ENCODE measurements at regions not wholly inside any gene's neighbourhood (a gene's known extent, or its start where the extent isn't known, plus 50 kb on each side); places are given as distances from the start of the nearest gene placed in this dataset.
A peak's percentile ranks its signal among the peaks of the same experiment; 100 is the strongest.
"Not testable (repeated sequence)": the region's sequence is repeated elsewhere in the genome, so short reads cannot be mapped to it uniquely, and the experiment has no call there.

GRCh38 chr9:30482499-30482898 lies 1901.9 kb upstream of the ACO1 start:
- no peak for DNase-seq (ENCODE audit: missing footprints)
- intact Hi-C loops (cut with DNase I): no loop called here
- ATAC-seq: no peak

- ATAC-seq (no peak), DNase-seq (ENCODE audit: missing footprints) (no peak)
- intact Hi-C loops (cut with DNase I): no loop called here
Observed at GRCh38 chr9:30484690-30485089, 1899.8 kb upstream of the ACO1 start.

- ATAC-seq (no peak), DNase-seq (ENCODE audit: missing footprints) (no peak)
- intact Hi-C loops (cut with DNase I): no loop called here
Observed at GRCh38 chr9:30504502-30504905, 1879.9 kb upstream of the ACO1 start.

GRCh38 chr9:30505311-30505710 lies 1879.1 kb upstream of the ACO1 start:
- ATAC-seq (no peak), DNase-seq (ENCODE audit: missing footprints) (no peak)
- intact Hi-C loops (cut with DNase I): no loop called here

- ATAC-seq (no peak), DNase-seq (ENCODE audit: missing footprints) (no peak)
- intact Hi-C loops (cut with DNase I): no loop called here
Observed at GRCh38 chr9:30506749-30507148, 1877.7 kb upstream of the ACO1 start.

- ATAC-seq (no peak), DNase-seq (ENCODE audit: missing footprints) (no peak)
- intact Hi-C loops (cut with DNase I): no loop called here
Observed at GRCh38 chr9:30507166-30507565, 1877.3 kb upstream of the ACO1 start.

GRCh38 chr9:30511666-30512065 lies 1872.8 kb upstream of the ACO1 start:
- ATAC-seq: no peak
- no peak for DNase-seq (ENCODE audit: missing footprints)
- intact Hi-C loops (cut with DNase I): no loop called here

- ATAC-seq (no peak), DNase-seq (ENCODE audit: missing footprints) (no peak)
Observed at GRCh38 chr9:30519166-30519565, 1865.3 kb upstream of the ACO1 start.

GRCh38 chr9:30519756-30520155 lies 1864.7 kb upstream of the ACO1 start:
- ATAC-seq (no peak), DNase-seq (ENCODE audit: missing footprints) (no peak)
- intact Hi-C loops (cut with DNase I): no loop called here

More at GRCh38 chr9:30519166-30519565, 1865.3 kb upstream of the ACO1 start:
- intact Hi-C loops (cut with DNase I): no loop called here

GRCh38 chr9:30522061-30522460 lies 1862.4 kb upstream of the ACO1 start:
- DNase-seq (ENCODE audit: missing footprints) (no peak), ATAC-seq (no peak)
- intact Hi-C loops (cut with DNase I): no loop called here

- ATAC-seq (no peak), DNase-seq (ENCODE audit: missing footprints) (no peak)
- intact Hi-C loops (cut with DNase I): no loop called here
Observed at GRCh38 chr9:30522486-30522885, 1862.0 kb upstream of the ACO1 start.

- intact Hi-C loops (cut with DNase I): no loop called here
- no peak for ATAC-seq
- no peak for DNase-seq (ENCODE audit: missing footprints)
Observed at GRCh38 chr9:30524311-30524710, 1860.1 kb upstream of the ACO1 start.

- intact Hi-C loops (cut with DNase I): no loop called here
- ATAC-seq: no peak
- DNase-seq (ENCODE audit: missing footprints): no peak
Observed at GRCh38 chr9:30534455-30534854, 1850.0 kb upstream of the ACO1 start.

GRCh38 chr9:30534896-30535295 lies 1849.5 kb upstream of the ACO1 start:
- intact Hi-C loops (cut with DNase I): no loop called here
- no peak for ATAC-seq
- no peak for DNase-seq (ENCODE audit: missing footprints)

GRCh38 chr9:30536494-30536893 lies 1847.9 kb upstream of the ACO1 start:
- ATAC-seq: no peak
- DNase-seq (ENCODE audit: missing footprints): peak; percentile 49
- intact Hi-C loops (cut with DNase I): no loop called here

- ATAC-seq; DNase-seq (ENCODE audit: missing footprints); intact Hi-C loops (cut with DNase I): not testable (repeated sequence)
Observed at GRCh38 chr9:30539696-30540095, 1844.7 kb upstream of the ACO1 start.

GRCh38 chr9:30574355-30575151 lies 1809.9 kb upstream of the ACO1 start:
- no peak for ATAC-seq
- DNase-seq (ENCODE audit: missing footprints): peak; percentile 52
- intact Hi-C loops (cut with DNase I): no loop called here

- ATAC-seq (no peak), DNase-seq (ENCODE audit: missing footprints) (no peak)
- intact Hi-C loops (cut with DNase I): no loop called here
Observed at GRCh38 chr9:30575218-30575617, 1809.2 kb upstream of the ACO1 start.

GRCh38 chr9:30575691-30576090 lies 1808.8 kb upstream of the ACO1 start:
- intact Hi-C loops (cut with DNase I): no loop called here
- ATAC-seq (no peak), DNase-seq (ENCODE audit: missing footprints) (no peak)

GRCh38 chr9:30579810-30580209 lies 1804.6 kb upstream of the ACO1 start:
- DNase-seq (ENCODE audit: missing footprints): no peak
- intact Hi-C loops (cut with DNase I): no loop called here
- no peak for ATAC-seq

- ATAC-seq: no peak
- no peak for DNase-seq (ENCODE audit: missing footprints)
- intact Hi-C loops (cut with DNase I): no loop called here
Observed at GRCh38 chr9:30582240-30582639, 1802.2 kb upstream of the ACO1 start.

Data from Right ventricle myocardium inferior (tissue), 1 donor.